ENCODE measurements at regions not wholly inside any gene's neighbourhood (a gene's known extent, or its start where the extent isn't known, plus 50 kb on each side); places are given as distances from the start of the nearest gene placed in this dataset.

GRCh38 chr10:53645951-53646350, 873.4 kb upstream of the MBL2 start:
- H3K4me3 ChIP-seq (ENCODE audit: low read depth, low read length), result no peak overlapping the region
- no peak for TF ChIP-seq CTCF (IDR thresholded peaks at IDR 0.05; ENCODE audit: insufficient read depth, low read depth, low read length)
- no peak for DNase-seq (ENCODE audit: low read depth)

- no peak overlapping the region for H3K4me3 ChIP-seq (ENCODE audit: low read depth, low read length)
- no peak for TF ChIP-seq CTCF (IDR thresholded peaks at IDR 0.05; ENCODE audit: insufficient read depth, low read depth, low read length)
- no peak for DNase-seq (ENCODE audit: low read depth)
These were observed 865.4 kb upstream of the MBL2 start for GRCh38 chr10:53638006-53638405.

- TF ChIP-seq CTCF (IDR thresholded peaks at IDR 0.05; ENCODE audit: insufficient read depth, low read depth, low read length), result no peak
- no peak for DNase-seq (ENCODE audit: low read depth)
- no peak overlapping the region for H3K4me3 ChIP-seq (ENCODE audit: low read depth, low read length)
These were observed 852.1 kb upstream of the MBL2 start for GRCh38 chr10:53624722-53625121.

GRCh38 chr10:53622201-53622600, 849.6 kb upstream of the MBL2 start:
- no peak overlapping the region for H3K4me3 ChIP-seq (ENCODE audit: low read depth, low read length)
- no peak for DNase-seq (ENCODE audit: low read depth)
- no peak for TF ChIP-seq CTCF (IDR thresholded peaks at IDR 0.05; ENCODE audit: insufficient read depth, low read depth, low read length)

- no peak overlapping the region for H3K4me3 ChIP-seq (ENCODE audit: low read depth, low read length)
- TF ChIP-seq CTCF (IDR thresholded peaks at IDR 0.05; ENCODE audit: insufficient read depth, low read depth, low read length), result no peak
- DNase-seq (ENCODE audit: low read depth), result no peak
These were observed 847.1 kb upstream of the MBL2 start for GRCh38 chr10:53619671-53620070.

- H3K4me3 ChIP-seq (ENCODE audit: low read depth, low read length), result no peak overlapping the region
These were observed 835.1 kb upstream of the MBL2 start for GRCh38 chr10:53607691-53608090.

More at GRCh38 chr10:53607691-53608090, 835.1 kb upstream of the MBL2 start:
- no peak for TF ChIP-seq CTCF (IDR thresholded peaks at IDR 0.05; ENCODE audit: insufficient read depth, low read depth, low read length)
- DNase-seq (ENCODE audit: low read depth), result no peak
